NCI-H1417 (cell line): ENCODE measurements at regions not wholly inside any gene's neighbourhood (a gene's known extent, or its start where the extent isn't known, plus 50 kb on each side); places are given as distances from the start of the nearest gene placed in this dataset.

Experiments
- DNase-seq, 3 experiments: peaks; one replicate each; lab custom pipeline; 2025; lab: John Stamatoyannopoulos, UW

DNA sequence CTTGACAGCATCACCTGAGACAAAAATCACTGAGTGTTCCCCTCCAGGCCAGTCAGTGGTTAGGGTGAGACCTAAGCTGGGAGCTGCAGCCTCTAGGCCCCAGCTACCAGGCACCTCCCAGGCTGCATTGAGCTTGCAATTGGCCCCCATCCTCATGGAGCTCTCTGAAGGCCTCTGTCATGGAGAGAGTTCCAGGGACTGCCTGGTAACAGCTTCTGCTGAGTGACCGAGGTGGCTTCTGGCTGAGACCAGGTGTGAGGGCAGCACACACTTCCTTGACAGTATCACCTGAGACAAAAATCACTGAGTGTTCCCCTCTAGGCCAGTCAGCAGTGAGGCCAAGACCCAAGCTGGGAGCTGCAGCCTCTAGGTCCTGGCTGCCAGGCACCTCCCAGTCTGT, 283.0 kb downstream of the SMOC2 start:
- DNase-seq = no peak

DNA sequence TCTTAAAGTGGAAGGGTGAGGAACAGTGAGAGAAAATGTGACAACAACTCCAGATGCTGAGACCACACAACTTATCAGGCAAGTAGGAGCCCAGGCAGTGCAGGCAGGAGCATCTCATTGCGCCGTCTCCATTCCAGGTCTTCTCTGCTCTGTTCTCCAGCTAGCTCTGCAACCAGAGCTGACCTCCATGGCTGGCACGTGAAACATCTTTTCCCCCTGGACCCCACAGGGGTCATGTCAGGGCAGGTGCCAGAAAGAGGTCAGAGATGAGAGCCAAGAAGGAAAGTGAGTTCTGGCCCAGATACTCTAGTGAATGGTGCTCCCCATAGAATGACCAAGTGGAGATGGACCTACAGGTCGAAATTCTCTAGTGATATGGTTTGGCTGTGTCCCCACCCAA, 281.4 kb downstream of the SMOC2 start:
- DNase-seq = no peak

DNA sequence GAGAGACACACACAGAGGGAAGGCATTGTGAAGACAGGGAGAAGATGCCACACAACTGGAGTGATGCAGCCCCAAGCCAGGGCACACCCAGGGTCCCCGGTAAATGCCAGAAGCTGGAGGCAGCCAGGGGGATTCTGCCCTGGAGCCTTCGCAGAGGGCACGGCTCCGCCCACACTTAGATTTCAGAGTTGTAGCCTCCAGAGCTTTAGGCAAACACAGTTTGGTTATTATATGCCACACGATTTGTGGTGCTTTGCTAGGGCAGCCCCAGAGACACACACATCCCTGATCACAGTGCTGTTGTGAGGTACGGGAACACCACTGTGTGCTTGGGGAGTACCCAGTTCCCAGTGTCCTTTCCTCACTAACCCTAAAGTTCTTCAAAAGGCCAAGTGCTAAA, 280.6 kb downstream of the SMOC2 start:
- no peak for DNase-seq

DNA sequence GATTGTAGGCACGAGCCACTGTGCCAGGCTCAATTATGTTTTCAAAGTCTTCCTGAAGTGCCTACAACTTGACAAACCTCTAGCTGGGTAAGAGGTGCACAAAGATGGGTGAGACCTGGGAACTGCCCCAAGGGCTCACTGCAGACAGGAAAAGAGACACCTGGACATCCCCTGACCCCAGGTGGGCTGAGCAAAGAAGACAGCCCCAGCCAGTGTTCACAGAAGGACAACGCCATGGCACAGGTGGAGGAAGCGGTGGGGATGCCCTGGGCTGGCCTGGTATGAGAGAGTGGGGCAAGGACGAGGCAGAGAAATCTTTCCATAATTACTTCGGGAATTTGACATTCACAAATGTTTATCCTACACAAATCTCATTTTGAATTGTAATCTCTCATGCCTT, 278.9 kb downstream of the SMOC2 start:
- DNase-seq = no peak

DNA sequence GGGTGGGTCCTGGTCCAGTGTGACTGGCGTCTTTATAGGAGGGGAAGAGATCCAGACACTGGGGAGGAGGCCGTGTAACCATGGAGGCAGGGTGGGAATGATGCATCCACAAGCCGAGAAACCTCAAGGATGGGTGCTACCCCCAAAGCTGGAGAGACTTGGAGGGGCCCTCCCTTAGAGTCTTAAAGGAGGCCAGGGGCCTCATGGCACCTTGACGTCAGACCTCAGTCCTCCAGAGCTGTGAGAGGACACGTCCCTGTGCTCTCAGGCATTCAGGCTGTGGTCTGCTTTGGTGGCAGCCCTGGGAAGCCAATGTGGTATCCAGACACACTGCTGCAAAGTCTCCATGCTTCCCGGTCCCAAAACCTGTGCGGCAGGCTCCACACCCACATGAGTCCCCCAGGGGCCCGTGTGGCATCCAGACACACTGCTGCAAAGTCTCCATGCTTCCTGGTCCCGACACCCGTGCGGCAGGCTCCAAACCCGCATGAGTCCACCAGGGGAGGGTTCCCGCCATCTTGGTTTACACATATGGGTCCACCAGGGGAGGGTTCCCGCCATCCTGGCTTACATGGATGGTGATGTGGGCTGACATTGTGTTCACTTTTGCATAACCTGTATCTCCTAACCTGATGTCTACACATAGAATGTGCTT, 278.0 kb downstream of the SMOC2 start:
- DNase-seq = no peak
